ENCODE measurements at regions not wholly inside any gene's neighbourhood (a gene's known extent, or its start where the extent isn't known, plus 50 kb on each side); places are given as distances from the start of the nearest gene placed in this dataset.

DNA sequence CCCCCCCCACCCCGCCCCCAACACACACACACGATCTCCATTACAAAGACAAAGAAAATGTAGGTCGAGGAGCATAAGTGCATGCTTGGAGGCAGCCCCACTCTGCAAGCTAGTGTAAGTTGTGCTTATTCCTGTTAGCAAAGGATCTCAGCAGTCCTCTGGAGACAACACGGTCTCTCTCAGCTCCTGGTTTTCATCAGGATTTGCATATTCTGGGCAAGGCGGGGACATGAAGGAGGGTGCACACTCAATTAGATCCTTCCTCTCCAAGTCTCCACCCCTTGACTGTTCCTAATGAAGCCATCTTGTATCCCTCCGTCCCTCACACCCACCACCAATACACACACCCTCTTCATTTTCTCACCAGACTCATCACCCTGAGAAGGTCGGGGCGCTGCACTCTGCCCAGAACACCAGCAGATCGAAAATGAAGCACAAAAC lies 63.8 kb downstream of the MRPL46 start:
- H3K36me3 Mint-ChIP-seq = no peaks in the 10 kb centered on the region
- no peaks in the 10 kb centered on the region for H3K27me3 Mint-ChIP-seq
- H3K9me3 Mint-ChIP-seq = no peaks in the 10 kb centered on the region
- no peak for DNase-seq
- peak overlapping the region in 3 of 6 donors; percentile 12 to 78 (median 60) for H3K27ac Mint-ChIP-seq
- H3K4me1 Mint-ChIP-seq = peaks cover 17 to 40% (median 33%) of the 10 kb centered on the region in 3 donors
- peak overlapping the region in 2 of 8 donors; percentile 13 to 47 for H3K4me3 Mint-ChIP-seq
- no peak for ATAC-seq (ENCODE audit: low read depth in 2 of 2)

DNA sequence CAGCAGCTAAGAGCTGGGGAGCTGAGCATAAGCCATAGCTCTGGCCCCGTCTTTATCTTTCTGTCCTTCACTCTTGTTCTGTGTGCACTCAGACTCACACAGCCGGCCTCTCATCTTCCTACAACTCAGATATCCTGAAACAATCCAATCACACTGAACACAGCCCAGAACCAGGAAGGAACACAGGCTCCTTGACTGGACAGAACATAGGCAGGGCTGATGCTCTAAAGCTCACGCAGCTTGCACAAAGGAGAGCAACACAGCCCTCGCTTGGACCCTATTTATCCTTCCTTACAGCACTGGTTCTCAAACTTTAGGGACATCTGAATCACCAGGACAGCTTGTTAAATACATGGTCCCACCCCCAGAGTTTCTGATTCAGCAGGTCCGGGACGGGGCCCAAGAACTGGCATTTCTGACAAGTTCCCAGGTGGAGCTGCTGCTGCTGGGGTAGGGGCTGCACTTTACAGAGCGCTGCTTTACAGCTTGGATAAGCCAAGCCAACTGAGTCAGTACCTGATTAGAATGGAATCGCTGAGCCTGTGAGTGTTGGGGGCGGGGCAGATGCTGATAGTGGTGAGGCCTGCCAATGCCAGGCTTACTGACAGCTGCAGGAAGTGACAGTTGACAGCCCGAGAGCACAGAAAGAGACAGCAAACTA lies 65.1 kb downstream of the MRPL46 start:
- Mint-ChIP-seq H3K4me1 (peaks cover 17 to 40% (median 33%) of the 10 kb centered on the region in 3 donors), H3K36me3 (no peaks in the 10 kb centered on the region), H3K27me3 (no peaks in the 10 kb centered on the region), H3K9me3 (no peaks in the 10 kb centered on the region), H3K27ac (peak overlapping the region; percentile 42 to 91 (median 84)), H3K4me3 (peak overlapping the region; percentile 39 to 89 (median 66))
- ATAC-seq (ENCODE audit: low read depth in 2 of 2) (peak; percentile 65 to 78), DNase-seq (peak; percentile 43)

DNA sequence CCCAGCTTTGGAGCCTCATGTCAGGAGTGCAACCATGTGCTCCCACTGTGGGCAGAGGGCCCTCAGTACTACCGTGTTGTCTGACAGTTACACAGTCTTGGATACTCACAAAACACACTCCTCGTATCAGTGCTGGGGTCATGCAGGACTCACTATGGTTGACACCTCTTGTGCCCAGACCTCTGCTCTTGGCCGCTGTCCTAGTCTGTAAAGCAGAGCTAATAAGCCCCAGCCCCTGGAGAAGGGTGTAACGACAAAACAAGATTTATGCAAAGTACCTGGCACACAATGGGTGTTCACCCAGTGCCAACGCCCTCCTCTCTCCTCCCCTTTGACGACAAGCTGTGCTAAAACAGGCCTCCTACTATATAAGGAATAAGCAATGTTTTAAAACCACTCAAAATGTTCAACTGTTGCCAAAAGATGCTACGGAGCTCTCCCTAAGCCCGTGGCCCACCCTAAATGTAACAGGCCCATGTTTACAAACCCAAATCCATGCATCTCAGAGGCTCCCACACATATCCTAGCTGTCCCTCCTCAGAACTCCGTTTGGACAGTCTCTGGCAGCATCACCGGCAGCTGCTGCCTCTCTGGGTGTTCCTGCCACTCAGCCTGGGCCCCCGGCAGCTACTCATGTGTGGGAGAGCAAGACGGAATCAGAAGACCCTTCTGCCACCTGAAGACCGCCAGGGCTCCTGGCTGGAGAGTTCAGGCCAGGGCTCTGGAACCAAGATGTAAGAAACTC lies 65.8 kb downstream of the MRPL46 start:
- no peaks in the 10 kb centered on the region for H3K36me3 Mint-ChIP-seq
- H3K27ac Mint-ChIP-seq = peak overlapping the region; percentile 19 to 91 (median 77)
- ATAC-seq (ENCODE audit: low read depth in 2 of 2) = peak; percentile 71 to 78
- DNase-seq = peak; percentile 41
- H3K9me3 Mint-ChIP-seq = no peaks in the 10 kb centered on the region
- H3K27me3 Mint-ChIP-seq = no peaks in the 10 kb centered on the region
- H3K4me1 Mint-ChIP-seq = peaks cover 17 to 40% (median 33%) of the 10 kb centered on the region in 3 donors
- peak overlapping the region; percentile 39 to 89 (median 65) for H3K4me3 Mint-ChIP-seq

DNA sequence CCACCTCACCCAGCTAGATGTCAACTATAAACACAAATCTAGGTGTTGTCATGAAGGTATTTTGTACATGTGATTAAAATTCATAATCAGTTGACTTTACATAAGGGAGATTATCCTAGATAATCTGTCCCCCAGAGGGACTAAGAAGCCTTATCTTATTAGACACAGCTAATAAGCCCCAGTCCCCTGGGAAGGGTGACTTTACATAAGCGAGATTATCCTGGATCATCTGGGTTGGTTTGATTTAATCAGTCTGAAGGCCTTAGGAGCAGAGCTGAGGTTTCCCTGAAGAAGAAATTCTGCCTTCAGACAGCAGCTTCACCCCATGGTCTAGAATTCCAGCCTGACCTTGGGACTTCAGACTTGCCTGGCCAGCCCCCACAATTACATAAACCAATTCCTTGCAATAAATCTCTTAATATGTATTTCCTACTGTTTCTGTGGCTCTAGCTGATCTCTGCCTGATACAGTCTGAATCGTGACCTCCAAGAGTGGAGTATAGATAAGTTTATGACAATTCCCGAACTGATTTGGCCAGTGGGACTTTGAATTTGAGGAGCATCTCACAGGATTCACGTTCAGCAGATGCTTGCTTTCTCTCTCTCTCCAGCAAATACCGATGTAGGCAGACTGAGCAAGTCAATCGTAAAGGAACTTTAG lies 66.5 kb downstream of the MRPL46 start:
- no peaks in the 10 kb centered on the region for H3K9me3 Mint-ChIP-seq
- no peaks in the 10 kb centered on the region for H3K27me3 Mint-ChIP-seq
- DNase-seq (no peak), ATAC-seq (ENCODE audit: low read depth in 2 of 2) (no peak)
- no peaks in the 10 kb centered on the region for H3K36me3 Mint-ChIP-seq
- peak overlapping the region in 5 of 8 donors; percentile 39 to 89 (median 69) for H3K4me3 Mint-ChIP-seq
- peak overlapping the region; percentile 19 to 91 (median 50) for H3K27ac Mint-ChIP-seq
- peaks cover 17 to 40% (median 33%) of the 10 kb centered on the region in 3 donors for H3K4me1 Mint-ChIP-seq

DNA sequence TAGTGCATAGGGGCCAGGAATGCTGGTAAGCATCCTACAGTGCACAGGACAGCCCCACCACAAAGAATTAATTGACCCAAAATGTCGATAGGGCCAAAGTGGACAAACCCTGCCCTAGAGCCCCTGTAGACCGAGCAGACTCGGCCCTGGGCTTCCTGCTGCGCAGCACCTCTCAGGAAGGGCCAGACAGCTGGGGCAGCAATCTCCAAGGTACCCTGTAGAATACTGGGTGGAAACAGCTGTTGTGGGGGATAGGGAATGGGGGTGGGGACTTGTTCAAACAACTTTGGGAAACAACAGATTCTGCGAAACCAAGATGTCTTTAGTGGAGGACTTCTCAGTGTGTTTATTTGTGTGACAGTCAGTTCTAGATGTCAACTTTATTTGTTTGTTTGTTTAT lies 67.1 kb downstream of the MRPL46 start:
- no peak overlapping the region for H3K4me3 Mint-ChIP-seq
- DNase-seq = no peak
- no peaks in the 10 kb centered on the region for H3K9me3 Mint-ChIP-seq
- H3K27ac Mint-ChIP-seq = peak overlapping the region in 2 of 6 donors; percentile 57 to 60
- no peaks in the 10 kb centered on the region for H3K27me3 Mint-ChIP-seq
- H3K4me1 Mint-ChIP-seq = peaks cover 17 to 38% (median 33%) of the 10 kb centered on the region in 3 donors
- no peak for ATAC-seq (ENCODE audit: low read depth in 2 of 2)
- no peaks in the 10 kb centered on the region for H3K36me3 Mint-ChIP-seq

DNA sequence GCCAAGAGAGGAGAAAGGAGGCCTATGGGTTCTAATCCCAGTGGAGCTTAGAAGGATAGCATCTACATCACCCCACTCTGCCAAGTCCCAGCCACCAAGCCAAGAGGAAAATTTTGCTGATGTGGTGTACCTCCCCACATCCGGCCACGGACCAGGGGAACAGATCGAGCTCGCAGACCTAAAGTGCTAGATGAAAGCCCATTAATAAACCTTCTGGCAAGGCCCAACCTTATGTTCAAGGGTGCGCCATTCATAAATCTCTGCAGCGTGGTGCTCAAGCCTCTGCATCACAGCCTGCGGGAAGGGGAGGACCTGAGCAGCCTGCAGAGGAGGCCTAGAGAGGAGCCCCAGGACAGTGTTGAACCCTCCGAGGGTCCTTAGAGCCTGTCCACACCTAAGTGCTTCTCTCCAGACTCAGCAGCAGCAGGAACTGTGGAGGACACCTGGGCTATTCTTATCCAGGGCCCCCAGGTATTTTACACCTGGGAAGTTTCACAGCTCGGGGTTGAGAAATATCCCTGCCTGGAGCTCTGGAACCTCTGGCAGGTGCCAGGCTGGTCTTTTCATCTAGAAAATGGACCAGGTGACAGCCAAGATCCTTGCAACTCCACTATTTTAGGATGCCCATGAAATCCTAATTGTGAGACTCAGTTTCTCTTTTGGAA lies 68.0 kb downstream of the MRPL46 start:
- no peaks in the 10 kb centered on the region for H3K27me3 Mint-ChIP-seq
- ATAC-seq (ENCODE audit: low read depth in 2 of 2) (no peak), DNase-seq (no peak)
- peaks cover 17 to 31% (median 30%) of the 10 kb centered on the region in 3 donors for H3K4me1 Mint-ChIP-seq
- H3K9me3 Mint-ChIP-seq = no peaks in the 10 kb centered on the region
- peak overlapping the region in 1 of 6 donors; percentile 5 for H3K27ac Mint-ChIP-seq
- H3K4me3 Mint-ChIP-seq = no peak overlapping the region
- no peaks in the 10 kb centered on the region for H3K36me3 Mint-ChIP-seq

DNA sequence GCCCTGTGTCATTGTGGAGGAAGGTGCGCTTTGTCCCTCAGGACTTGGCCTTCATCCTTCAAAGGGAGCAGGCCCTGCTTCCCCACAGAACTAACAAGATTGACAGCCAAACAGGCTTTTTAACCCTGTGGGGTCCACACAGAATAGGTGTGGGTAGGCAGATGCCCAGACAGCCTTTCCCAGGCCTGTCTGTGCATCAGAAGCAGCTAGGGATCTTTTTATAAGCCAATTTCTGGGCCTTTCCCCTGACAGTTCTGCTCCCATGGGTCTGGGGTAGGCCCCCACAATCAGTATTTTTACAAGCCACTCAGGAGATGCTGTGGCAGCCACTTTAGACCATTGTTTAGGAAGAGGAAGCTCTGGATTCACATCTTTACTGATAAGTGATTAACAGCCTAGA lies 69.2 kb downstream of the MRPL46 start:
- no peak for ATAC-seq (ENCODE audit: low read depth in 2 of 2)
- Mint-ChIP-seq H3K4me1 (peaks cover 21 to 29% (median 27%) of the 10 kb centered on the region in 3 donors), H3K9me3 (no peaks in the 10 kb centered on the region), H3K27me3 (peaks cover 0 to 4% (median 0%) of the 10 kb centered on the region in 3 donors), H3K4me3 (no peak overlapping the region), H3K27ac (peak overlapping the region in 1 of 6 donors; percentile 82), H3K36me3 (no peaks in the 10 kb centered on the region)
- no peak for DNase-seq

DNA sequence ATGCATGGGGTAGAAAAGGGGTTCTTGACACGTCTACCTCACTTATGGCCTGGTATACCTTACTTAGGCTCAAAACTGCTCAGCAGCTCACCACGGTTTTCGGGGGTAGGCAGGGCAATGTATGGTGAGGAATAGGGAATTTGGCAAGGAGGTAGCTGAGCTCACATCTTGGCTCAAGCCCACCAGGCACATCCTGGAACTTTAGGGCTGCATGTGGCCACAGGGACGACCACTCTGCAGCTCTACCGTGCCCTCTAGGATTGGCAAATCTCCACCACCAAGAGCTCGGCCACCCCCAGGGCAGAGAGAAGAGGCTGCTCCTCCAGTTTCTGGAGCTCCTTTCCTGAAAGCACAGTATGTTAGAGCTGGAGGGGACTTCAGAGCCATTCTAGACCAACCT lies 69.7 kb downstream of the MRPL46 start:
- no peaks in the 10 kb centered on the region for H3K9me3 Mint-ChIP-seq
- H3K4me3 Mint-ChIP-seq = no peak overlapping the region
- H3K27ac Mint-ChIP-seq = no peak overlapping the region
- peaks cover 18 to 24% (median 22%) of the 10 kb centered on the region in 3 donors for H3K4me1 Mint-ChIP-seq
- DNase-seq (no peak), ATAC-seq (ENCODE audit: low read depth in 2 of 2) (no peak)
- no peaks in the 10 kb centered on the region for H3K36me3 Mint-ChIP-seq
- H3K27me3 Mint-ChIP-seq = peaks cover 0 to 4% (median 0%) of the 10 kb centered on the region in 3 donors

DNA sequence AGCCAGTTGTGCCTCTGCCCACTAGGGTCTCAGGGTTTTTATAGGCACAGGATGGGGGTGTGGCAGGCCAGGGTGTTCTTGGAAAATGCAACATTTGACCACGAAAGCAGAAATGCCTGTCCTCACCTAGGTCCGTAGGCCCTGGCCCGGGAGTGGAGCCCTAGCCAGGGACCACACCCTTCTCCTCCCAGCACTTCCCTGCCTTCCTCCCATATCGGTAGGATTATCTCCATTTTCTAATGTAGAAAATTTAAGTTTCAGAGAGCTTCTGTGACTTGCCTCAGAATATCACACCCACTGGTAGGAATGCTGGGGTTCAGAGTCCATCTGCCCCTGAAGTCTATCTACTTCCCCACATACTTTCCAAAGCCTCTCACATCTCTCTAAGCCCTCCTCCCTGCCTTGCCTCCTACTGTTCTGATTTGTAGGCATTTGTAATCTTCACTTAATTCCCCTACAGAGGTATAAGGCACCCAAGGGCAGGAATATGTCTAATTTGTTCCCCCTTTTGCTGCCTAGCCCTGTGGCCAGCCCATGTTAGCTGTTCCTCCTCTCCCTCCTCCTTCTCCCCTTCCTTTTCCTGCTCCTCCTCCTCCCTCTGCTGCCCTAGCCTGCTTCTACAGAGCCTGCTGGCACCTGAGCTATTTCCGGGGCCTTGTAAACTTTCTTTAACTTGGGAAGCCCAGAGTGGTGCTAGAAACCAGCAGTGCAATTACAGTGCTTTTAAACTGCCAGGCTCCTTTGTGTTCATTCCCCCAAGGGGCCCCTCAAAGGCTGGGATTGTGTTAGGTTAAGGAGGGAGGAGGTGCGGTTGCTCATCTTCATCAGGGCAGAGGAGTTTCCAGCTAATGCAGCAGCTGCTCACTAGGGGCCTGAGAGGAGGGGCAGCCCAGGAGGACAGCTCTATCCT lies 71.1 kb downstream of the MRPL46 start:
- ATAC-seq (ENCODE audit: low read depth in 2 of 2) (no peak), DNase-seq (no peak)
- Mint-ChIP-seq H3K4me3 (no peak overlapping the region), H3K27ac (peak overlapping the region in 1 of 6 donors; percentile 52), H3K4me1 (peaks cover 8 to 10% (median 8%) of the 10 kb centered on the region in 3 donors), H3K9me3 (no peaks in the 10 kb centered on the region), H3K27me3 (peaks cover 0 to 4% (median 0%) of the 10 kb centered on the region in 3 donors), H3K36me3 (no peaks in the 10 kb centered on the region)

DNA sequence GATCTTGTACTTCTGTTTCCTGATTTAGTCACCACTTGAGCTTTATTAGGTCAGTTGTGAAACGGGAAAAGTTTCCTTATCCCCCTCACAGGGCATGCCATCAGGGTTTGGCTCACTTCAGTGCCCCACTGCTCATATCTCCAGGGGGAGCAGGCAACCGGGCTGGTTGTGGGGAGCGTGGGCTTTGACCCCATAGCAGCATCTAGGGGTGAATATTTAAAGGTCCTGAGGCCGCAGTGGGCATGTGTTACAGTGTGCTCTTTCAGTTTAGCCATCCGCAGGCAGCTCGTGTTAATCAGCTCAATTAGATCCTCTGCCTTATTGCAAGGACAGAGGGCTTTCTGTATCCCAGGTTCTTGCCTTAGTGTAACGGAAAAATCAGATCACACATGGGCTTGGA lies 71.9 kb downstream of the MRPL46 start:
- H3K27ac Mint-ChIP-seq = no peak overlapping the region
- peaks cover 0 to 4% (median 0%) of the 10 kb centered on the region in 3 donors for H3K27me3 Mint-ChIP-seq
- no peak for DNase-seq
- ATAC-seq (ENCODE audit: low read depth in 2 of 2) = no peak
- no peaks in the 10 kb centered on the region for H3K9me3 Mint-ChIP-seq
- H3K4me3 Mint-ChIP-seq = no peak overlapping the region
- H3K36me3 Mint-ChIP-seq = no peaks in the 10 kb centered on the region
- peaks cover 4 to 7% (median 5%) of the 10 kb centered on the region in 3 donors for H3K4me1 Mint-ChIP-seq

DNA sequence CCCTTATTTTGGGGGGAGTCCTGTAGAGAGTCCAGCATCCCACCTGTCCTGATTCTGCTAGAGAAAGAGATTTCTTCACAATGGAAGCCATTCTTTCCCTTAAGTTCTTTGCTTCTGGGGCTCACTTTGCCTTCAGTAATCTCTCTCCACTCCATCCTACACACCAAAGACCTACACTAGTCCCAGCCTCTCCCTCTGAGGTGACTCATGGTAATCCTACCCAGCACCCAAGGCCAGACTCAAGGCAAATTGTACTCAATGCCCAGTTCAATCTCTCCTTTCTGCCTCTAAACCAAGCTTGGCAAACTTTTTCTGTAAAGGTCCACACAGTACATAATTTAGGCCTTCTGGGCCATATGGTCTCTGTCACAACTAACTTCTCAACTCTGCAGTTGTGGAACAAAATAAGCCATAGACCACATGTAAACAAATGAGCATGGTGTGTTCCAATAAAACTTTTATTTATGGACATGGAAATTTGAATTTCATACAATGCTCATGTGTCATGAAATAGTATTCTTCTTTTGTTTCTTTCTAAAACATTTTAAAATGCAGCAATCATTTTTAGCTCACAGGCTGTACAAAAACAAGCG lies 72.5 kb downstream of the MRPL46 start:
- H3K27me3 Mint-ChIP-seq = peaks cover 0 to 4% (median 0%) of the 10 kb centered on the region in 3 donors
- no peaks in the 10 kb centered on the region for H3K9me3 Mint-ChIP-seq
- no peak overlapping the region for H3K4me3 Mint-ChIP-seq
- H3K36me3 Mint-ChIP-seq = no peaks in the 10 kb centered on the region
- H3K4me1 Mint-ChIP-seq = peaks cover 4 to 7% (median 5%) of the 10 kb centered on the region in 3 donors
- DNase-seq (no peak), ATAC-seq (ENCODE audit: low read depth in 2 of 2) (no peak)
- H3K27ac Mint-ChIP-seq = no peak overlapping the region
